K562 (cell line): ENCODE measurements at regions not wholly inside any gene's neighbourhood (a gene's known extent, or its start where the extent isn't known, plus 50 kb on each side); places are given as distances from the start of the nearest gene placed in this dataset.

Source experiments
- ATAC-seq: fragments of 200-7000 bp; cut with Tn5 transposase; 3 replicates; pipeline ENCODE4 v1.9.1; 2020; ENCODE audit warnings: moderate library complexity
- BruUV-seq: library from RNA; stranded (reverse); fragments of 400-500 nt; replicated peaks from 2 replicates; lab custom pipeline; 2021; lab: Mats Ljungman, UMichigan
- CTCF ChIA-PET: fragments of 300-600 bp; formaldehyde crosslinking; extraction: SDS; loops from one replicate; lab custom pipeline; 2021; ENCODE audit warnings: low intra/inter-chr PET ratio; lab: Yijun Ruan, JAX
- POLR2A ChIA-PET: fragments of 300-600, 350-650 bp; sonication (Branson Sonifier 250); formaldehyde crosslinking; extraction: SDS; loops from one replicate; lab custom pipeline; 2021; ENCODE audit warnings: antibody characterized with exemption, inconsistent platforms; lab: Yijun Ruan, JAX
- DNase-seq, 4 experiments: peaks; one replicate each; pipeline versions ENCODE4 v3.0.0 to v3.0.0-alpha.2; 2011 to 2018; ENCODE audit warnings: low spot score in 3 of 4, mixed read lengths in 3 of 4; ENCODE audit errors: extremely low read depth in 1 of 4
- FAIRE-seq: peaks from 2 replicates; lab custom pipeline; 2011; peaks lifted over from hg19 to GRCh38; lab: Jason Lieb, UNC
- H2AFZ ChIP-seq: 2 replicates; pipeline ENCODE4 v1.6.0; 2011; ENCODE audit warnings: low read depth, low read length, control low read depth, inconsistent platforms
- H3K27ac ChIP-seq: fragments of 200-600 bp; 3 replicates; pipeline ENCODE4 v1.8.0; 2011; ENCODE audit warnings: low read depth, mild to moderate bottlenecking, control low read depth, inconsistent platforms, low read length, moderate library complexity, mixed read lengths; ENCODE audit errors: extremely low read depth
- H3K27me3 ChIP-seq, 2 experiments: fragments of 300-600 bp in 1 of 2; 2 replicates in 1 of 2; 3 replicates in 1 of 2; pipeline versions ENCODE4 v1.6.0 to v1.8.0; 2011; ENCODE audit warnings: inconsistent platforms in 2 of 2, low read length in 2 of 2, mild to moderate bottlenecking in 1 of 2, mixed read lengths in 1 of 2, moderate library complexity in 1 of 2; ENCODE audit not compliant: control insufficient read depth in 2 of 2, insufficient read depth in 2 of 2
- H3K36me3 ChIP-seq: fragments of 300-600 bp; 3 replicates; pipeline ENCODE4 v1.8.0; 2011; ENCODE audit warnings: mild to moderate bottlenecking, low read length, inconsistent platforms; ENCODE audit not compliant: control insufficient read depth, insufficient read depth
- H3K4me1 ChIP-seq, 2 experiments: fragments of 200-600 bp in 1 of 2; replicated peaks in 1 of 2; 2 replicates in 1 of 2; 3 replicates in 1 of 2; pipeline versions ENCODE4 v1.5.1 to v1.8.0; 2011; ENCODE audit warnings: inconsistent platforms in 2 of 2, low read length in 2 of 2, mild to moderate bottlenecking in 1 of 2, mixed read lengths in 1 of 2, moderate library complexity in 1 of 2; ENCODE audit not compliant: control insufficient read depth in 2 of 2, insufficient read depth in 2 of 2
- H3K4me2 ChIP-seq: 2 replicates; pipeline ENCODE4 v1.6.1; 2011; ENCODE audit warnings: low read length, control low read depth, inconsistent platforms, mixed read lengths; ENCODE audit not compliant: insufficient read depth
- H3K4me3 ChIP-seq: fragments of 200-600 bp; sonication (generic), shearing (Covaris generic); 2 replicates; pipeline ENCODE4 v1.5.1; 2016; ENCODE audit warnings: control low read depth, inconsistent platforms
- H3K79me2 ChIP-seq: fragments of 200-600 bp; 3 replicates; pipeline ENCODE4 v1.8.0; 2011; ENCODE audit warnings: low read length, inconsistent platforms; ENCODE audit not compliant: control insufficient read depth, insufficient read depth
- H3K9ac ChIP-seq, 2 experiments: 2 replicates each; pipeline versions ENCODE4 v1.6.0 to v1.6.1; 2011; ENCODE audit warnings: low read depth in 2 of 2, low read length in 2 of 2, control low read depth in 1 of 2, inconsistent platforms in 1 of 2, mild to moderate bottlenecking in 1 of 2, mixed read lengths in 1 of 2; ENCODE audit not compliant: insufficient read depth in 1 of 2
- H3K9me1 ChIP-seq: one replicate; pipeline ENCODE4 v1.6.0; 2011; ENCODE audit warnings: inconsistent platforms, mild to moderate bottlenecking, low read length, moderate library complexity; ENCODE audit not compliant: control insufficient read depth, insufficient read depth
- H3K9me3 ChIP-seq: replicated peaks from 2 replicates; pipeline ENCODE4 v1.5.1; 2011; ENCODE audit warnings: low read depth, low read length, inconsistent platforms; ENCODE audit not compliant: control insufficient read depth, insufficient read depth
- H4K20me1 ChIP-seq: replicated peaks from 2 replicates; pipeline ENCODE4 v1.6.1; 2011; ENCODE audit warnings: low read length, inconsistent platforms, mixed read lengths; ENCODE audit not compliant: control insufficient read depth, insufficient read depth
- CGGBP1 ChIP-seq: fragments of 250-450 bp; sonication (Bioruptor Pico); IDR thresholded peaks from 2 replicates; pipeline ENCODE4 v1.9.0; 2021; ENCODE audit warnings: mild to moderate bottlenecking
- CTCF ChIP-seq, 3 experiments: IDR thresholded peaks in 2 of 3; conservative IDR thresholded peaks in 1 of 3; 2 replicates each; pipeline ENCODE4 v1.5.1; 2011 to 2012; ENCODE audit warnings: low read length in 3 of 3, mild to moderate bottlenecking in 3 of 3, control low read depth in 2 of 3, improper control_type of control experiment in 1 of 3, inconsistent platforms in 1 of 3, low read depth in 1 of 3, mixed read lengths in 1 of 3, moderate library complexity in 1 of 3; ENCODE audit not compliant: insufficient read depth in 2 of 3
- DMBX1 ChIP-seq: fragments of 250-450 bp; sonication (Bioruptor Pico); IDR thresholded peaks from 2 replicates; pipeline ENCODE4 v1.8.0; 2022; ENCODE audit warnings: inconsistent platforms, mild to moderate bottlenecking, moderate library complexity, borderline replicate concordance
- HEY1 ChIP-seq: fragments of 250-450 bp; sonication (Bioruptor Pico); IDR thresholded peaks from 2 replicates; pipeline ENCODE4 v1.5.0; 2020; ENCODE audit warnings: mild to moderate bottlenecking, moderate library complexity, borderline replicate concordance
- HMBOX1 ChIP-seq: sonication (generic); IDR thresholded peaks from 2 replicates; pipeline ENCODE4 v1.6.1; 2016
- RAD21 ChIP-seq, 2 experiments: fragments of 250-450 bp in 1 of 2; fragments of 450-650 bp in 1 of 2; sonication (Bioruptor Pico) in 1 of 2; formaldehyde crosslinking in 1 of 2; IDR thresholded peaks in 1 of 2; conservative IDR thresholded peaks in 1 of 2; 2 replicates each; pipeline versions ENCODE4 v1.4.0 to v1.8.0; 2020 to 2022; ENCODE audit warnings: mild to moderate bottlenecking in 2 of 2, moderate library complexity in 1 of 2
- SMARCB1 ChIP-seq: IDR thresholded peaks from 2 replicates; pipeline ENCODE4 v1.6.1; 2011; ENCODE audit warnings: improper control_type of control experiment, low read depth; ENCODE audit not compliant: insufficient read length
- ZBTB40 ChIP-seq, 2 experiments: fragments of 450-650 bp in 1 of 2; sonication (generic) in 1 of 2; formaldehyde crosslinking in 1 of 2; IDR thresholded peaks; 2 replicates each; pipeline versions ENCODE4 v1.7.1 to v1.9.0; 2016 to 2022; ENCODE audit warnings: inconsistent platforms in 1 of 2, mild to moderate bottlenecking in 1 of 2, missing genetic modification reagents in 1 of 2
- ZNF124 ChIP-seq: sonication (generic); formaldehyde crosslinking; IDR thresholded peaks from 2 replicates; pipeline ENCODE4 v1.8.1; 2022; ENCODE audit warnings: missing genetic modification reagents
- WGBS: fragments of 100-300 bp; shearing (Covaris generic); methylation state at CpG from one replicate; pipeline ENCODE4 v1.1.6; 2016; ENCODE audit warnings: low coverage, mixed read lengths; ENCODE audit not compliant: insufficient coverage; ENCODE audit errors: missing lambda C conversion rate; 5-methylcytosine and 5-hydroxymethylcytosine counted together
- in situ Hi-C: fragments of 300-500 bp; cut with MboI; formaldehyde crosslinking; loops from 4 replicates; pipeline ENCODE4 v1.15.0; 2018; ENCODE audit warnings: inconsistent platforms, mixed read lengths
- intact Hi-C: fragments of 100-400 bp; cut with micrococcal nuclease; formaldehyde crosslinking; loops from 2 replicates; pipeline ENCODE4 v1.14.2; 2022

GRCh38 chr6:44697327-44697726, 309.8 kb downstream of the CDC5L start:
- ATAC-seq (peak; percentile 86), DNase-seq (peak in 1 of 4 experiments; percentile 20), FAIRE-seq (no peak)
- WGBS, result 0% methylated on average over 11 of the region's 11 CpGs
- H3K9ac ChIP-seq, result no peak overlapping the region
- CTCF ChIA-PET, result no interaction called here
- intact Hi-C loops, result no loop called here
- in situ Hi-C loops, result no loop called here
- no peaks in the 10 kb centered on the region for H3K9me1 ChIP-seq
- TF ChIP-seq ZBTB40 (IDR thresholded peaks at IDR 0.05), result no peak
- no peak for TF ChIP-seq ZBTB40 (CRISPR knock-in tag; IDR thresholded peaks at IDR 0.05)
- TF ChIP-seq HEY1, result no peak
- TF ChIP-seq DMBX1 (CRISPR knock-in tag), result no peak
- TF ChIP-seq HMBOX1, result no peak
- no peak for TF ChIP-seq ZNF124 (CRISPR knock-in tag)
- no peak for TF ChIP-seq CGGBP1 (CRISPR knock-in tag)
- TF ChIP-seq CTCF (IDR thresholded peaks at IDR 0.05 in 2 of 3, conservative IDR thresholded peaks at IDR 0.05 in 1 of 3; ENCODE audit: insufficient read depth in 2 of 3, low read depth in 1 of 3, low read length in 3 of 3), result peak in 2 of 3 experiments; percentile 22 to 26; a peak in 2 of 6 replicates
- TF ChIP-seq RAD21 (CRISPR knock-in tag; conservative IDR thresholded peaks at IDR 0.05 in 1 of 2, IDR thresholded peaks at IDR 0.05 in 1 of 2), result peak in 1 of 2 experiments; percentile 16; a peak in 1 of 4 replicates
- TF ChIP-seq SMARCB1, result no peak
- H3K36me3 ChIP-seq, result no peaks in the 10 kb centered on the region
- no peak overlapping the region for H2AFZ ChIP-seq
- peaks cover 8 to 42% of the 10 kb centered on the region in 2 experiments; a peak in 4 of 5 replicates for H3K27me3 ChIP-seq
- no TSS peak for BruUV-seq
- H3K9me3 ChIP-seq, result no peaks in the 10 kb centered on the region
- POLR2A ChIA-PET, result interaction anchor here (0.6 to 0.7 kb wide), 2 partner anchors 36 to 129 kb away, joined by 3 read pairs; no protein-coding TSS in a partner anchor
- no peaks in the 10 kb centered on the region; the same call in 1 of the 2 replicates for H4K20me1 ChIP-seq
- no peaks in the 10 kb centered on the region for H3K79me2 ChIP-seq
- H3K4me1 ChIP-seq, result no peaks in the 10 kb centered on the region
- no peak overlapping the region for H3K4me2 ChIP-seq
- H3K4me3 ChIP-seq, result no peak overlapping the region
- no peak overlapping the region for H3K27ac ChIP-seq
